ENCODE measurements at regions not wholly inside any gene's neighbourhood (a gene's known extent, or its start where the extent isn't known, plus 50 kb on each side); places are given as distances from the start of the nearest gene placed in this dataset.
"Not testable (repeated sequence)": the region's sequence is repeated elsewhere in the genome, so short reads cannot be mapped to it uniquely, and the experiment has no call there.

DNA sequence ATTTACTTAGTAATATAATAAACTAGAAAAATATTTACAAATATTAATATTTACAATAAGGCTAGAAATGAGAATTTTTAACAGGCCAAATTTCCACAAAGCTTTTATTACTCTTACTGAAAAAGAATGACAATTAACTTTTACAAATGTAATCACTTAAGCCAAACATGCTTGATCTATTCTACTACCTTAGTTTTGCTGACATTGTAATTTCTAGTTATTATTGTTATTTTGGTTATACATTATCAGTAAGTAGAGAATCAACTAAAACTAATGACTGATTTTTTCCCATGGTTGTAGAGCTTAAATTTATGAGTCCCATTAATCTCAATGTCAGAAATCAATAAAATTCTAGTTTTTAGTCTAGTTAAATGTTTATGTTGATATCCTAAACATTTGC, 107.8 kb upstream of the PARP8 start:
- not testable (repeated sequence) for TF ChIP-seq CTCF (IDR thresholded peaks at IDR 0.05; ENCODE audit: low read depth, low read length, poor library complexity, severe bottlenecking); EZH2phosphoT487 (IDR thresholded peaks at IDR 0.05; ENCODE audit: borderline replicate concordance, low read length)

All from DOHH2 (cell line).